GM18861 (cell line): ENCODE measurements at regions not wholly inside any gene's neighbourhood (a gene's known extent, or its start where the extent isn't known, plus 50 kb on each side); places are given as distances from the start of the nearest gene placed in this dataset.

Experiments used
- ATAC-seq: cut with Tn5 transposase; IDR thresholded peaks from one replicate; pipeline ENCODE4 v1.9.1; 2021; ENCODE audit not compliant: unreplicated experiment

- ATAC-seq: no peak
Measured at GRCh38 chr13:64075543-64076271, 2660.1 kb upstream of the PCDH20 start.

GRCh38 chr13:64074971-64075474 is 2659.4 kb upstream of the PCDH20 start:
- no peak for ATAC-seq

GRCh38 chr13:64073203-64073602 is 2657.6 kb upstream of the PCDH20 start:
- ATAC-seq: no peak

GRCh38 chr13:64071352-64071751 is 2655.7 kb upstream of the PCDH20 start:
- ATAC-seq: no peak

- no peak for ATAC-seq
Measured at GRCh38 chr13:64069892-64070291, 2654.2 kb upstream of the PCDH20 start.

- no peak for ATAC-seq
Measured at GRCh38 chr13:64066711-64067110, 2651.1 kb upstream of the PCDH20 start.

GRCh38 chr13:64061649-64062048 is 2646.0 kb upstream of the PCDH20 start:
- no peak for ATAC-seq

GRCh38 chr13:64057372-64058020 is 2641.8 kb upstream of the PCDH20 start:
- ATAC-seq: no peak

- no peak for ATAC-seq
Measured at GRCh38 chr13:64054321-64054720, 2638.7 kb upstream of the PCDH20 start.

- ATAC-seq: no peak
Measured at GRCh38 chr13:64052521-64052920, 2636.9 kb upstream of the PCDH20 start.

GRCh38 chr13:64051278-64051677 is 2635.6 kb upstream of the PCDH20 start:
- ATAC-seq: no peak

GRCh38 chr13:64041296-64041695 is 2625.6 kb upstream of the PCDH20 start:
- ATAC-seq: no peak

GRCh38 chr13:64033921-64034320 is 2618.3 kb upstream of the PCDH20 start:
- no peak for ATAC-seq

- ATAC-seq: no peak
Measured at GRCh38 chr13:64029343-64030093, 2613.9 kb upstream of the PCDH20 start.

GRCh38 chr13:64028551-64028950 is 2612.9 kb upstream of the PCDH20 start:
- ATAC-seq: no peak

- ATAC-seq: no peak
Measured at GRCh38 chr13:64020126-64020525, 2604.5 kb upstream of the PCDH20 start.

- no peak for ATAC-seq
Measured at GRCh38 chr13:64007339-64007738, 2591.7 kb upstream of the PCDH20 start.

GRCh38 chr13:64000321-64000720 is 2584.7 kb upstream of the PCDH20 start:
- no peak for ATAC-seq

- ATAC-seq: no peak
Measured at GRCh38 chr13:63999614-64000305, 2584.1 kb upstream of the PCDH20 start.

GRCh38 chr13:63983366-63983765 is 2567.7 kb upstream of the PCDH20 start:
- no peak for ATAC-seq

GRCh38 chr13:63979951-63980350 is 2564.3 kb upstream of the PCDH20 start:
- ATAC-seq: no peak
